Thyroid gland (tissue), 4 donors: ENCODE measurements at regions not wholly inside any gene's neighbourhood (a gene's known extent, or its start where the extent isn't known, plus 50 kb on each side); places are given as distances from the start of the nearest gene placed in this dataset.

Experiments used
- CTCF ChIP-seq, 6 experiments: fragments of 200-600 bp in 3 of 6; fragments of 450-650 bp in 3 of 6; sonication (generic) in 3 of 6; IDR thresholded peaks; one replicate each; pipeline ENCODE4 v1.5.1; 2016 to 2019; ENCODE audit warnings: antibody characterized with exemption in 6 of 6, mild to moderate bottlenecking in 2 of 6, inconsistent platforms in 1 of 6, moderate library complexity in 1 of 6
- POLR2A ChIP-seq, 2 donors: fragments of 450-650 bp; IDR thresholded peaks; one replicate each; pipeline ENCODE4 v1.6.1; 2017; ENCODE audit warnings: antibody characterized with exemption in 2 of 2, mild to moderate bottlenecking in 2 of 2, moderate library complexity in 1 of 2

DNA sequence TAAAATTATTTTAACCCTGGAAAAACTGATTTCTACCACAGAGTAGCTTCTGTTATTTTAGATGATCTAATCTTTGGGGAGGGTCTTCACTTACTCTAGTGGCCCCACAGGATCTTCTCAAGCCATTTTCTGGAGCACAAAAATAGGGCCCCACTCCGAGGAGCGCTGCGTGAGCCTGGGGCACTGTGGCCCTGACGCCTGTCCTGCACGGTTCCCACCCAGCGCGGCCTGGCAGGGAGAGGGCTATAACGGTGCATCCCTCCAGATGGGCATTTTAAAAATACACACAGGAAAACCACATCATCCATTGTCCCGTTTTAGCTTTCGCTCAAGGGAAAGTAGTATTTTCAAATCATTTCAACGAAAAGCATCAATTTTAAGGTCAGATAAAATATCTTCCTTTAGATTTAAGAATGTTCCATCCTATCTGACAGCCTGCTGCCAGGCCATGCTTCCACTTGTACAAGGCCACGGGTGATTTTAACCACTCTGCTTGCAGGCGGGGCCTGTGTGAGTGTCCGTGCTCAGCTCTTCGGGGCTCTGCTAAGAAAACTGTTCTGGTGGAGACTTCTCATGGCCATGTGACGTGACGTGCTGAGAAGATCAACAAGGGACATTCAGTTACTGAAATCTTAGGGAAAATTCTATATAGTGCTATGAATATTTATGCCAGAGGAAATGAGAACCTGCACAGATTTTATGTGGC lies 683.8 kb upstream of the SGCG start:
- no peak for TF ChIP-seq CTCF (IDR thresholded peaks at IDR 0.05)
- TF ChIP-seq POLR2A (IDR thresholded peaks at IDR 0.05) = no peak
